OCI-LY1 (cell line): ENCODE measurements at regions not wholly inside any gene's neighbourhood (a gene's known extent, or its start where the extent isn't known, plus 50 kb on each side); places are given as distances from the start of the nearest gene placed in this dataset.

ENCODE experiments used
- H2AFZ ChIP-seq: fragments of 200-600 bp; sonication (generic), shearing (Covaris generic); 2 replicates; pipeline ENCODE4 v1.6.0; 2014; ENCODE audit warnings: antibody characterized with exemption, mild to moderate bottlenecking, low read length
- H3F3A ChIP-seq: fragments of 200-600 bp; sonication (generic), shearing (Covaris generic); 2 replicates; pipeline ENCODE4 v1.6.0; 2014; ENCODE audit warnings: mild to moderate bottlenecking, antibody characterized with exemption, low read length, moderate library complexity; ENCODE audit not compliant: insufficient read depth
- H3K27ac ChIP-seq: fragments of 200-600 bp; sonication (generic); 2 replicates; pipeline ENCODE4 v1.5.1; 2014; ENCODE audit warnings: low read length, mixed run types, mild to moderate bottlenecking, low read depth; ENCODE audit not compliant: poor library complexity, severe bottlenecking
- H3K27me3 ChIP-seq: fragments of 200-600 bp; sonication (generic); 2 replicates; pipeline ENCODE4 v1.6.0; 2014; ENCODE audit warnings: antibody characterized with exemption, mild to moderate bottlenecking, low read length, moderate library complexity; ENCODE audit not compliant: insufficient read depth
- H3K36me3 ChIP-seq: fragments of 200-600 bp; sonication (generic); 2 replicates; pipeline ENCODE4 v1.6.1; 2014; ENCODE audit warnings: mild to moderate bottlenecking, antibody characterized with exemption, low read length, moderate library complexity, mixed read lengths; ENCODE audit not compliant: insufficient read depth
- H3K4me1 ChIP-seq: fragments of 200-600 bp; sonication (generic); 2 replicates; pipeline ENCODE4 v1.5.1; 2014; ENCODE audit warnings: mild to moderate bottlenecking, low read length, moderate library complexity; ENCODE audit not compliant: insufficient read depth, severe bottlenecking
- H3K4me2 ChIP-seq: fragments of 200-600 bp; sonication (generic), shearing (Covaris generic); 2 replicates; pipeline ENCODE4 v1.6.1; 2014; ENCODE audit warnings: low read length
- H3K4me3 ChIP-seq: fragments of 200-600 bp; sonication (generic); 2 replicates; pipeline ENCODE4 v1.5.1; 2014; ENCODE audit warnings: low read length, low read depth, mild to moderate bottlenecking, mixed read lengths; ENCODE audit not compliant: poor library complexity, severe bottlenecking
- H3K79me2 ChIP-seq: fragments of 200-600 bp; shearing (Covaris generic); 2 replicates; pipeline ENCODE4 v1.6.1; 2016; ENCODE audit warnings: mixed run types, low read length, mixed read lengths; ENCODE audit not compliant: insufficient read depth
- H3K9ac ChIP-seq: fragments of 200-600 bp; sonication (generic), shearing (Covaris generic); 2 replicates; pipeline ENCODE4 v1.6.1; 2014; ENCODE audit warnings: mild to moderate bottlenecking, low read length, mixed read lengths
- H3K9me2 ChIP-seq: fragments of 200-600 bp; sonication (generic), shearing (Covaris generic); 2 replicates; pipeline ENCODE4 v1.6.1; 2014; ENCODE audit warnings: low read depth, mild to moderate bottlenecking, low read length, mixed read lengths
- H3K9me3 ChIP-seq: fragments of 200-600 bp; shearing (Covaris generic); 2 replicates; pipeline ENCODE4 v1.6.1; 2014; ENCODE audit warnings: low read length, mixed read lengths
- H4K20me1 ChIP-seq: fragments of 200-600 bp; sonication (generic), shearing (Covaris generic); 2 replicates; pipeline ENCODE4 v1.6.0; 2016; ENCODE audit warnings: mild to moderate bottlenecking, low read length; ENCODE audit not compliant: insufficient read depth
- EZH2 ChIP-seq: fragments of 200-600 bp; sonication (generic), shearing (Covaris generic); IDR thresholded peaks from 2 replicates; pipeline ENCODE4 v1.8.0; 2017; ENCODE audit warnings: borderline replicate concordance, mixed run types, mild to moderate bottlenecking, antibody characterized with exemption, low read length, moderate library complexity, mixed read lengths
- TF ChIP-seq, protein P1 (sequence below): fragments of 200-600 bp; sonication (generic), shearing (Covaris generic); IDR thresholded peaks from 2 replicates; pipeline ENCODE4 v1.5.1; 2017; ENCODE audit warnings: mild to moderate bottlenecking, antibody characterized with exemption, low read length, moderate library complexity, mixed read lengths

GRCh38 chr5:99686538-99686937 lies 757.7 kb upstream of the CHD1 start:
- no peaks in the 10 kb centered on the region for H3K4me1 ChIP-seq

DNA sequence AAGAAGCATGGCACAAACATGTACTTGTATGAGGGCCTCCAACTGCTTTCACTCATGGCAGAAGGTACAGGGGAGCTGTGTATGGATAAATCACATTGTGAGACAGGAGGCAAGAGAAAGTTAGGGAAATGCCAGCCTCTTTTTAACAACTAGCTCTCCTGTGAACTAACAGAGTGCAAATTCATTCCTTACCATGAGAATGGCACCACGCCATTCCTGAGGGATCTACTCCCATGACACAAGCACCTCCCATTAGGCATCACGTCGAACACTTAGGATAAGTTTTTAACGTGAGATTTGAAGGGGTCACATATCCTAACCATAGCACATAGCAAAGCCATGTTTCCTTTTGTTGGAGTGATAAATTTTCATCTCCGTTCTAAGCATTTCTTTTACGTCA lies 747.2 kb upstream of the CHD1 start:
- no peaks in the 10 kb centered on the region for H3K79me2 ChIP-seq
- H3K4me3 ChIP-seq, result no peak overlapping the region
- H3K27ac ChIP-seq, result no peak overlapping the region
- no peak overlapping the region for H3K9ac ChIP-seq
- no peaks in the 10 kb centered on the region for H3K36me3 ChIP-seq
- H3K9me2 ChIP-seq, result no peaks in the 10 kb centered on the region
- H3K27me3 ChIP-seq, result no peaks in the 10 kb centered on the region
- no peak overlapping the region for H2AFZ ChIP-seq
- H3F3A ChIP-seq, result no peaks in the 10 kb centered on the region
- no peak overlapping the region for H3K4me2 ChIP-seq
- no peaks in the 10 kb centered on the region for H4K20me1 ChIP-seq
- H3K4me1 ChIP-seq, result no peaks in the 10 kb centered on the region
- H3K9me3 ChIP-seq, result no peaks in the 10 kb centered on the region
- no peak for TF ChIP-seq EZH2
- TF ChIP-seq, protein P1, sequence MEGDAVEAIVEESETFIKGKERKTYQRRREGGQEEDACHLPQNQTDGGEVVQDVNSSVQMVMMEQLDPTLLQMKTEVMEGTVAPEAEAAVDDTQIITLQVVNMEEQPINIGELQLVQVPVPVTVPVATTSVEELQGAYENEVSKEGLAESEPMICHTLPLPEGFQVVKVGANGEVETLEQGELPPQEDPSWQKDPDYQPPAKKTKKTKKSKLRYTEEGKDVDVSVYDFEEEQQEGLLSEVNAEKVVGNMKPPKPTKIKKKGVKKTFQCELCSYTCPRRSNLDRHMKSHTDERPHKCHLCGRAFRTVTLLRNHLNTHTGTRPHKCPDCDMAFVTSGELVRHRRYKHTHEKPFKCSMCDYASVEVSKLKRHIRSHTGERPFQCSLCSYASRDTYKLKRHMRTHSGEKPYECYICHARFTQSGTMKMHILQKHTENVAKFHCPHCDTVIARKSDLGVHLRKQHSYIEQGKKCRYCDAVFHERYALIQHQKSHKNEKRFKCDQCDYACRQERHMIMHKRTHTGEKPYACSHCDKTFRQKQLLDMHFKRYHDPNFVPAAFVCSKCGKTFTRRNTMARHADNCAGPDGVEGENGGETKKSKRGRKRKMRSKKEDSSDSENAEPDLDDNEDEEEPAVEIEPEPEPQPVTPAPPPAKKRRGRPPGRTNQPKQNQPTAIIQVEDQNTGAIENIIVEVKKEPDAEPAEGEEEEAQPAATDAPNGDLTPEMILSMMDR, result no peak

More at GRCh38 chr5:99686538-99686937, 757.7 kb upstream of the CHD1 start:
- Histone ChIP-seq H3K9me2 (no peaks in the 10 kb centered on the region), H3K27me3 (no peaks in the 10 kb centered on the region), H3K9me3 (no peaks in the 10 kb centered on the region), H3K79me2 (no peaks in the 10 kb centered on the region), H3K36me3 (no peaks in the 10 kb centered on the region), H3F3A (no peaks in the 10 kb centered on the region), H3K9ac (no peak overlapping the region), H4K20me1 (no peaks in the 10 kb centered on the region), H3K4me2 (no peak overlapping the region), H3K4me3 (no peak overlapping the region), H3K27ac (no peak overlapping the region), H2AFZ (no peak overlapping the region)
- no peak for TF ChIP-seq EZH2
- TF ChIP-seq, protein P1, result no peak

DNA sequence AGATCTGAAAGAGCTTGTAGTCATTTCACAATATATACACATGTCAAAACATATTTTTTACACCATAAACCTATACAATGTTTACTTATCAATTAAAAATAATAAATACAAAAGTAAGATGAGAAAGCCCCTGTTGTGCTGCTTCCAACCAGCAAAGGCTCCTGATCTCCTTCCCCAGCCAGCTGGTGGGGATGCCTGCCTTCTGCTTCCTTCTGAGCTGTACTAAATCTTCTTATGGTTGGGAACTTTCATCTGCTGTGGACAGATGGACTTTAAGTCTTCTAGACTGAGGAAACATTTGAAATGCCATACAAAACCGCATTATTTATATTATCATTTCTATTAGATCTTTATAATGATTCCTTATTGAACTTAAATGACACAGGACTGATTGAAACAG lies 745.3 kb upstream of the CHD1 start:
- H3K9ac ChIP-seq, result no peak overlapping the region
- no peaks in the 10 kb centered on the region for H3F3A ChIP-seq
- no peak overlapping the region for H3K4me2 ChIP-seq
- no peaks in the 10 kb centered on the region for H3K4me1 ChIP-seq
- TF ChIP-seq, protein P1, result no peak
- TF ChIP-seq EZH2, result no peak
- no peak overlapping the region for H3K27ac ChIP-seq
- H3K27me3 ChIP-seq, result no peaks in the 10 kb centered on the region
- no peaks in the 10 kb centered on the region for H3K79me2 ChIP-seq
- no peaks in the 10 kb centered on the region for H3K9me3 ChIP-seq
- H3K36me3 ChIP-seq, result no peaks in the 10 kb centered on the region
- H3K9me2 ChIP-seq, result no peaks in the 10 kb centered on the region
- no peaks in the 10 kb centered on the region for H4K20me1 ChIP-seq
- H2AFZ ChIP-seq, result no peak overlapping the region
- no peak overlapping the region for H3K4me3 ChIP-seq
